GM13976 (cell line): ENCODE measurements at regions not wholly inside any gene's neighbourhood (a gene's known extent, or its start where the extent isn't known, plus 50 kb on each side); places are given as distances from the start of the nearest gene placed in this dataset.

ENCODE experiments used
- DNase-seq: peaks from one replicate; pipeline ENCODE4 v3.0.0; 2012; ENCODE audit warnings: low spot score
- CTCF ChIP-seq: IDR thresholded peaks from 2 replicates; pipeline ENCODE4 v1.5.1; 2012; ENCODE audit warnings: borderline replicate concordance, mild to moderate bottlenecking; ENCODE audit not compliant: insufficient read depth; ENCODE audit errors: extremely low read depth, missing control alignments, control extremely low read depth
- in situ Hi-C: fragments of 300-500 bp; cut with MboI; formaldehyde crosslinking; loops from one replicate; pipeline ENCODE4 v1.12.0; 2022; ENCODE audit warnings: low sequenced_read_pairs, mixed read lengths, inconsistent platforms; ENCODE audit not compliant: unreplicated experiment

GRCh38 chr20:61042506-61043385 lies 209.3 kb upstream of the CDH4 start:
- no peak for DNase-seq
- TF ChIP-seq CTCF = no peak

GRCh38 chr20:61043681-61044080 lies 208.4 kb upstream of the CDH4 start:
- DNase-seq = no peak
- no peak for TF ChIP-seq CTCF

More at GRCh38 chr20:61042506-61043385, 209.3 kb upstream of the CDH4 start:
- in situ Hi-C loops = no loop called here

GRCh38 chr20:61044499-61044898 lies 207.6 kb upstream of the CDH4 start:
- in situ Hi-C loops = no loop called here
- TF ChIP-seq CTCF = no peak
- DNase-seq = no peak

More at GRCh38 chr20:61043681-61044080, 208.4 kb upstream of the CDH4 start:
- in situ Hi-C loops = no loop called here

GRCh38 chr20:61045091-61045490 lies 207.0 kb upstream of the CDH4 start:
- in situ Hi-C loops = no loop called here
- TF ChIP-seq CTCF = no peak
- no peak for DNase-seq

- no peak for TF ChIP-seq CTCF
- no peak for DNase-seq
- in situ Hi-C loops = no loop called here
Measured at GRCh38 chr20:61045876-61046585, 206.0 kb upstream of the CDH4 start.

- in situ Hi-C loops = no loop called here
- DNase-seq = no peak
- TF ChIP-seq CTCF = no peak
Measured at GRCh38 chr20:61046721-61047351, 205.2 kb upstream of the CDH4 start.
